NOMO-1 treated with DMSO at 0.1 percent for 48 hours (cell line): ENCODE measurements at regions not wholly inside any gene's neighbourhood (a gene's known extent, or its start where the extent isn't known, plus 50 kb on each side); places are given as distances from the start of the nearest gene placed in this dataset.

Experiments used
- DNase-seq: peaks from one replicate; lab custom pipeline; 2025; ENCODE audit not compliant: unreplicated experiment; lab: John Stamatoyannopoulos, UW

DNA sequence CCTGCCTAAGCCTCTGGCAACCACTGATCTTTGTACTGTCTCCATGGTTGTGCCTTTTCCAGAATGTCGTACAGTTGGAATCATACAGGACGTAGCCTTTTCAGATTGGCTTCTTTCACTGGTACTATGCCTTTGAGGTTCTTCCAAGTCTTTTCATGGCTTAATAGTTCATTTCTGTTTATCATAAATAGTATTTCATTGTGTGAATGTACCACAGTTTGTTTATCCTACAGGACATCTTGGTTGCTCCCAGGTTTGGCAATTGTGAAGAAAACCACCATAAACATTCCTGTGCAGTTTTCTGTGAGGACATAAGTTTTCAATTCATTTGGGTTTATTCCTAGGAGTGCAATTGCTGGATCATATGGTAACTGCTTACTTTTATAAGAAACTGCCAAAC is 190.6 kb upstream of the RAB4A start:
- DNase-seq = no peak

- no peak for DNase-seq
Observed at GRCh38 chr1:229085291-229085690, 185.6 kb upstream of the RAB4A start.

- no peak for DNase-seq
Observed at GRCh38 chr1:229086091-229086490, 184.8 kb upstream of the RAB4A start.

GRCh38 chr1:229086686-229087085 is 184.2 kb upstream of the RAB4A start:
- no peak for DNase-seq

GRCh38 chr1:229087339-229087738 is 183.6 kb upstream of the RAB4A start:
- DNase-seq = no peak

GRCh38 chr1:229087906-229088305 is 183.0 kb upstream of the RAB4A start:
- no peak for DNase-seq

DNA sequence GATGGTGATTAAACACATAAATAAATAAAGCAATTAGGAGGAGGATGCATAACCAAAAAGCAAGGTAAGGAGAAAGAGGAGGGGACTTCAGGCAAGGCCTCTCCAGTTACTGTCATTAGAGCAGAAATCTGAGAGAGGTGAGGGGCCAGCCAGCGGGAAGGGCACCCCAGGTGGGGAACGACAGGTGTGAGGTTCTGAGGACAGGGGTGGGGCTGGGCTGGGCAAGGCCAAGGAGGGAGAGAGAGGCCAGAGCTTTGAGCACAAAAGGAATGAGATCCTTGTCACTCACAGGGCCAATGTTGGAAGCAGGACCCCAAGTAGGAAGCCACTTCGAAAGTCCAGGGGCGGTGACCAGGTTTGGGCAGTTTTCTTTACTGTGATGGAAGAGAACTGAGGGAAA is 182.2 kb upstream of the RAB4A start:
- DNase-seq = no peak

DNA sequence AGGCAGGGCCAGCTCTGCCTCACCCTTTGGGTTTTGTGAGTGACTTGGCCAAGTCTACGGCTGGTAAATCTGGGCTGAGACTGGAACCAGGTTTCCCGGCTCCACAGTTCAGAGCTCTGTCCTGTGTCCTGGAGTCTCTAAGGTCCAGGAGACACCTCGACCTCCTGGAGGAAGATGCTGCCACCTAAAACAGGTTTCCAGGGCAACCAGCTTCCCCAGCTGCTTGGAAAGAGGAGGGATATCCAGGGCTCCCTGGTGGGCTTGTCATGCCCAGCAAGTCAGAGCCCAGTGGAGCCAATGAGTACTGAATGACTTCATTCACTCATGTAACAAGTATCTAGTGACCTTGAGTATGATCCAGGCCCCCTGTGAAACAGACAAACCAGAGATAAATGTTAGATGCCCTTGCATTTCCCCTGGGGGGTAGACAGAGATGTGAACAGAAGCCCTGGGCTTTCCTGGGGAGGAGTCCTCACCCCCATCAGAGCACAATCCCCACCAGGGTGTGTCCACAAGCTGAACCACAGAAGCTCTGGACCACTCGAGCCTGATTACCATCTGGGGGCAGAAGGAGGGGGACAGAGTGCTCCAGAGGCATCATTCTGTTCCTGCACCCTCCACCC is 181.2 kb upstream of the RAB4A start:
- no peak for DNase-seq

GRCh38 chr1:229091721-229092136 is 179.2 kb upstream of the RAB4A start:
- DNase-seq = no peak

DNA sequence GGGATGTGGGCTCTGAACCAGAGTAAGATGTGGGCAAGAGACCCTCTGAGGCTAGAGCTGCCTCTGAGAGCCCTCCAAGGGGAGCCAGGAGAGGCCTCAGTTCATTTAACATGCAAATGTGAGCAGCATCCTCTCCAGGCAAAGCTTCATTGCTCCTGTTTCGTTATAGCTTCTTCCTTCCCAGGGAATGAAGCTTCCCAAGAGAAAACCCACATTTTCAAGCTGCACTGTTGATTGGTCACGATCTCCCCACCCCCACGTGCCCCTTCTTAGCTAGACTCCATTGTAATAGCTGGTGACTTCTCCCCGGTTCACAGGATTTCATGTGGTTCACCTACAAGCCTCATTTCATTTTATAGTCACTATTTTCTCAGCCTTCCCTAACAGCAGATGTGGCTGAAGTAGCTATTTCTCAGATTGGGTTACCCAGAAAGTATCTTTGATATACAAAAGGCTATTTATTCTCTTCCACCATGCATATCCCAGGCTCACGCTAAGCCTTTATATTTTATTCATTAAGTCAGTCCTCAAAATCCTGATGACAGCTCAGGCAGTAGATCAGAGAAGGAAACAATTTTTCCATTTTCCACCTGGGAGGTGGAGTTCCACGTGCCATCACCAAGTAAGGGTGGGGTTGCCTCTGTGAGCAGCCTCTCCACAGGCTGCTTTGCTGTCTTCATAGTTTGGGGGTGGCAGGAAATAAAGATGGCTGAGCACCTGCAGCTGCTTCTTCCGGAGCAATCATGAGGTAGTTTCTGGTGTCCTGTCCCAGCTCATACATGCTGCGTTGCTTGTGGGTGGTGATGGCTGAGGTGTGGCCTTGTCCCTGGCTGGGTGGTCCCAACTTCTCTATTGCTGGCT is 178.3 kb upstream of the RAB4A start:
- no peak for DNase-seq

- no peak for DNase-seq
Observed at GRCh38 chr1:229093238-229093540, 177.7 kb upstream of the RAB4A start.

DNA sequence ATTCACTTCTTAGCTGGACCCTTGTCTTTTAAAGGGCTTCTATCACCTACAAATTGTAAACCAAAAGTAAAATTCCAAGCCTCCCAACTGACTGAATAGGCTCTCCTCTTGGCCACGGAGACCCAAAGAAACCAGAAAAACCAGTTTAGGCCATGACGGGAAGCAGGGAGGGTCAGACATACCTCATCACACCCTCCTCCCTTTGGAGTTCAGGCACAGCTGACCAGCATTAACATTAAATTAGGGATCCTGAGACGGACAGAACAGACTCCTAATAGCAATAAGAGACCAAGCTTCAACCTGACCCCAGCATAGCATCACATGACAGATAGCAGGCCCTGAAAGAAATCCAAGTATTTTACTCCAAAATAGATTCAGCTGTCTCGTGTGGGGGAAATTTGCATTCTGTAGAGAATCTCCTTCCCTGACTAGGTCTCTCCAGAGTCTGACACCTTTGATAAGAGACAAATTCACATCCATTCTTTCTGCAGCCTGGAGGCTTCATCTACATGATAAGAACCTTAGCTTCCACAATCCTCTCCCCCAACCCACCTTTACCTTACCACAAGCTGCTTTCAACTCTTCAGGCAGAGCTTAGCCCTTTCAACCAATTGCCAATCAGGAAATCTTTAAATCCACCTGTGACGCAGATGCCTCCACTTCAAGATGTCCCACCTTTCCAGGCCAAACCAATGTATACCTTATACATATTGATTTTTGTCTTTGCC is 177.1 kb upstream of the RAB4A start:
- no peak for DNase-seq

DNA sequence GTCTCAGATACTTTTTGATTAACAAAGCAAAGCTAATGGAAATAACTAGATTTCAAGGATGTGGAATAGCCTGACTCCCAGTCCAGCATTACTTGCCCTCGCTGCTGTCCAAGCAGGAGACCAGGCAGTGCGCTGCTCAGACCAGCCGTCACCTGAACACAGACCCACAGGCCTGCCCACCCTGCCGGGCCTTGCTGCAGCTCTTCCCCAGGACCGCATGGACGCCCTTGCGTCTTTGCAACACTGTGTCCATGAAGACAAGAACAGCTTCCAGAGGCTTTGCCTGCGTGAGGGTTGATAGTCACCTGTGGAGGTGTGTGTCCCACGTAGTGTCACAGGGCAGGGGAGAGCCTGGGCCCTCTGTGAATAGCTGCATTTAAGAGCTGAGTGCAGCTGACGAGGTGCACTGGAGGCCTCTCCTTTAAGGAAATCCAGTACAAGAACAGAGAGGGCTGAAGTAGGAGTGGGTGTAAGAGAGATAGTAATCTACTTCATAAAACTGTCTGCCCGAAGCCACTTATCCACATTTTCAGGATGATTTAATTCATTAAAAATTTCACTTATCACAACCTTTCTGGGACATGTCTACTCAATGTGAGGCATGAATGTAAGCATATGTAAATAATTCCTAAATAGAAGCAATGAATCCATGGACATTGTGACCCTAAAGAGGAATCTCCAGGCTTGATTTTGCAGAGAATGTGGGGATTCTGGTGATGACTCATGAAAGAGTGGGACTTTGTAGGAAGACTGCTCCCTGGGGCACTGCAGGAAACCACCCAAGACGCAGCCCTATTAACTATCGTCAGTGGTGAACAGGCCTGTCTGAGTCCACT is 176.2 kb upstream of the RAB4A start:
- DNase-seq = no peak

DNA sequence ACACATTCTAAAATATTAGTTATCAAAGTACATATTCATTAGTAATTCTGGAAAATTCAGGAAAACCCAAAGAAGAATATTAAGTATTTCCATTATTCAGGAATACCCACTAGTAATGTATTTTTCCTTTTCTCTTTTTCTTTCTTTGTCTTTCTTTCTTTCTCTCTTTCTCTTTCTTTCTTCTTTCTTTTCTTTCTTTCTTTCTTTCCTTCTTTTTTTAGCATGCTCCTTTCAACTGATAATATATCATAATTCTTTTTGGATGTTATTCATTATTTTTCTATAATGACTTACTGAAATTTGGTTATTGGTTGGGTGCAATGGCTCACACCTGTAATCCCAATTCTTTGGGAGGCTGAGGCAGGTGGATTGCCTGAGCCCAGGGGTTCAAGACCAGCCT is 175.6 kb upstream of the RAB4A start:
- DNase-seq = no peak

GRCh38 chr1:229097356-229097755 is 173.6 kb upstream of the RAB4A start:
- no peak for DNase-seq

DNA sequence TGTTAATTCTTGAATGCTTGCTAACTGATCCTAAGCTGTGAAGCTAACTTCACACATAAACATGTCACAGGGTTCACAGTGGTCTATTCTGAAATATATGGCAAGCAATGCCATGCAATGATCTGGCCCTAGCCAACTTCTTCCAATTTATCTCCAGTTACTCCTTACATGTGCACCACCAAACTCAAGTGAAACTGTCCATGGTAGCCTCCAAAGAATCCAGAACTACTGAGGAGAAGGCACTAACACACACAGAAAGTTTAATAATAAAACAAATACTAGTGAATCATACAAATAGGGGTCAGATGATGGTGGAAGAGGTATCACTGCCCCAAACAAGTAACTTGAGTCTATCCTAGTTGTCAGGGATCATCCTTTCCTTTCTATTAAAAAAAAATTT is 172.6 kb upstream of the RAB4A start:
- DNase-seq = no peak

GRCh38 chr1:229098903-229099578 is 171.9 kb upstream of the RAB4A start:
- DNase-seq = no peak

- no peak for DNase-seq
Observed at GRCh38 chr1:229101011-229101871, 169.7 kb upstream of the RAB4A start.

- DNase-seq = no peak
Observed at GRCh38 chr1:229102741-229103391, 168.0 kb upstream of the RAB4A start.
